ENCODE measurements at regions not wholly inside any gene's neighbourhood (a gene's known extent, or its start where the extent isn't known, plus 50 kb on each side); places are given as distances from the start of the nearest gene placed in this dataset.
"Not testable (repeated sequence)": the region's sequence is repeated elsewhere in the genome, so short reads cannot be mapped to it uniquely, and the experiment has no call there.

- no peak for ATAC-seq
These were observed 465.9 kb upstream of the RASGRP1 start for GRCh38 chr15:39030291-39031070.

GRCh38 chr15:39031596-39031995 lies 467.0 kb upstream of the RASGRP1 start:
- no peaks in the 10 kb centered on the region for H3K4me1 ChIP-seq
- no peak for TF ChIP-seq CTCF (IDR thresholded peaks at IDR 0.05)

More at GRCh38 chr15:39030291-39031070, 465.9 kb upstream of the RASGRP1 start:
- Histone ChIP-seq H3K4me3 (no peak overlapping the region), H3K9me3 (no peaks in the 10 kb centered on the region), H3K4me1 (no peaks in the 10 kb centered on the region), H3K27me3 (no peaks in the 10 kb centered on the region), H3K36me3 (no peaks in the 10 kb centered on the region), H3K27ac (no peak overlapping the region)
- intact Hi-C loops (cut with DNase I): no loop called here
- WGBS, 2 donors: 90 to 93% methylated on average over 6 of the region's 6 CpGs
- DNase-seq: no peak
- no peak for TF ChIP-seq CTCF (IDR thresholded peaks at IDR 0.05)

GRCh38 chr15:39034816-39035215 lies 470.2 kb upstream of the RASGRP1 start:
- no peaks in the 10 kb centered on the region for H3K4me1 ChIP-seq
- peaks cover 0 to 3% (median 0%) of the 10 kb centered on the region in 11 donors for H3K9me3 ChIP-seq
- intact Hi-C loops (cut with DNase I): no loop called here
- H3K27ac ChIP-seq: no peak overlapping the region
- no peaks in the 10 kb centered on the region for H3K36me3 ChIP-seq
- 78 to 86% methylated on average over 2 of the region's 2 CpGs for WGBS, 2 donors
- H3K27me3 ChIP-seq: no peaks in the 10 kb centered on the region
- no peak for ATAC-seq
- H3K4me3 ChIP-seq: no peak overlapping the region
- no peak for DNase-seq
- TF ChIP-seq CTCF (IDR thresholded peaks at IDR 0.05): no peak

More at GRCh38 chr15:39031596-39031995, 467.0 kb upstream of the RASGRP1 start:
- no peaks in the 10 kb centered on the region for H3K36me3 ChIP-seq
- H3K9me3 ChIP-seq: no peaks in the 10 kb centered on the region
- H3K4me3 ChIP-seq: no peak overlapping the region
- no peaks in the 10 kb centered on the region for H3K27me3 ChIP-seq
- intact Hi-C loops (cut with DNase I): no loop called here
- 56 to 58% methylated on average over 4 of the region's 4 CpGs for WGBS, 2 donors
- DNase-seq (peak in 1 of 2 donors; percentile 7), ATAC-seq (peak in 1 of 8 donors; percentile 35)
- no peak overlapping the region for H3K27ac ChIP-seq

GRCh38 chr15:39037611-39038010 lies 473.0 kb upstream of the RASGRP1 start:
- H3K27ac ChIP-seq; H3K4me1 ChIP-seq; H3K36me3 ChIP-seq; ATAC-seq; H3K9me3 ChIP-seq; H3K4me3 ChIP-seq; intact Hi-C loops (cut with DNase I); DNase-seq; H3K27me3 ChIP-seq: not testable (repeated sequence)
- 81 to 89% methylated on average over 2 of the region's 2 CpGs for WGBS, 2 donors

- peaks cover 0 to 3% (median 0%) of the 10 kb centered on the region in 11 donors for H3K9me3 ChIP-seq
- H3K4me1 ChIP-seq: no peaks in the 10 kb centered on the region
- no peak for ATAC-seq
- DNase-seq: no peak
- no peak overlapping the region for H3K27ac ChIP-seq
- intact Hi-C loops (cut with DNase I): no loop called here
- H3K36me3 ChIP-seq: no peaks in the 10 kb centered on the region
- no peaks in the 10 kb centered on the region for H3K27me3 ChIP-seq
- WGBS, 2 donors: 91 to 95% methylated on average over 3 of the region's 3 CpGs
- H3K4me3 ChIP-seq: no peak overlapping the region
- no peak for TF ChIP-seq CTCF (IDR thresholded peaks at IDR 0.05)
These were observed 476.2 kb upstream of the RASGRP1 start for GRCh38 chr15:39040861-39041260.

All from heart right ventricle (tissue), 16 donors.